GM20431 (cell line): ENCODE measurements at regions not wholly inside any gene's neighbourhood (a gene's known extent, or its start where the extent isn't known, plus 50 kb on each side); places are given as distances from the start of the nearest gene placed in this dataset.

ENCODE experiments used
- in situ Hi-C: fragments of 300-500 bp; cut with MseI, MboI; formaldehyde crosslinking; loops from one replicate; pipeline ENCODE4 v1.15.0; 2020; ENCODE audit warnings: low sequenced_read_pairs; ENCODE audit not compliant: unreplicated experiment

DNA sequence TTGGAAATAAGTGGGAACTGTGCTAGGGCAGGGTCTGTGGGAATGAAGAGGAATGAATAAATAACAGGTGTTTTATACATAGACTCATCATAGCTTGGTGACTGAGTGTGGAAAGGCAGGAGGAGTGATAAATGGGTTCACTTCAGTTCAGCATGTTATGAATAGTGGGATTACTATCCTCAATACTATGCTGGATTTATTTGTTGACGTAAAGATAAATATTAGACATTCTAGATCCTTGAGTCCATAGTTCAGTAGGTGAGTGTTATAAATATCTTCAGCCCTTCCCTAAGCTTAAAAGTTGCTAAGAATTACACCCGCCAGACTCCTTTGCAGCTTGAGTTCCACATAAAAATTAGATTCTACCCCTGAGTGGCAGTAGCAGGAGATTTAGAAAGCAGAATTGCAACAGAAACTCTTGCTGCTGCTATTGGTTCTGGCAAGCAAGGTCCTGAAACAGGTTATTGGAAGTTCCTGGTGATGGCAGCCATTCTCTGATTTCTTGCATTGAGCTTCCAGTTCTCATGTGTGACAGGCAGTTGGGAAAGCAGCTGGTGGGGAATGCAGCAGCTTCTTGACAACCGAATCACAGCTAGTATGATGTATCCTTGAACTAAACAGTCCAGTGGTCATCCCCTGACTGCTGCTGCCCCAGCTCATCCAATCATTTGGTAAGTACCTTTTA lies 1558.9 kb downstream of the FAM181B start:
- in situ Hi-C loops, result no loop called here

DNA sequence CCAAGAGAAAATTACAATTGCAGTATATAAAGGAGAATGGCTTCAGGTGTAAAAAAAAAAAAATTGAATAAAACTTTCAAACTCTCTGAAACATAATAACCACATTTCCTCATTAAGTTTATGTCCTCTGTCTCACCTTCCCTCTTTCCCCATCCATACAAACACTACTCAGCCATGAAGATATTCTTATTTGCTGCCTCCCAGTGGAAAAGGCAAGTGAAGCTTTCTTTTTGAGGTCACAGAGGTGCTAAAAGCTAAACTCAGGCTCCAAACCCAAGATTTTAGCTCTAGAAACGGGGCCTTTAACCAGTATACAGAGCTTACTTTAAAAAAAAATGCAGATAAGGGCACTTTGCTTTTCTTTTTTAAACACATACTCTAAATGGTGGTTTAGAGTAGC lies 1568.5 kb downstream of the FAM181B start:
- in situ Hi-C loops, result no loop called here

DNA sequence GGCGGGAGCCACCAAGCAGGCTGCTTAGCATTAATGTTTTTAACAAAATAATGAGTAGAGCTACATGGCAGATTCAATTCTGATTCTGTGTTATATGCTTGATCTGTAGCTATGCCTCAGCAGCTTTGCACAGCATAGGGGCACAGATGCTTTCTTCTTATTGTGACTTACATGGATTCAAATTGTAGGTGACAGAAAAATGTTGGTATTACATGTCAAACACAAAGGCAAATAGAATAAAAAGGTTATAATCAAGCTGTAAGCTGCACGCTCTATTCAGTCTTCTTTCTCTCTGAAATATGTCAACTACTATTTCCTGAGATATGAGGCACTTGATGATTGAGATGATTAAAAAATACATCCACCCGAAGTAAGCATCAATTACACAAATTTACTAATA lies 1573.8 kb downstream of the FAM181B start:
- in situ Hi-C loops, result no loop called here

DNA sequence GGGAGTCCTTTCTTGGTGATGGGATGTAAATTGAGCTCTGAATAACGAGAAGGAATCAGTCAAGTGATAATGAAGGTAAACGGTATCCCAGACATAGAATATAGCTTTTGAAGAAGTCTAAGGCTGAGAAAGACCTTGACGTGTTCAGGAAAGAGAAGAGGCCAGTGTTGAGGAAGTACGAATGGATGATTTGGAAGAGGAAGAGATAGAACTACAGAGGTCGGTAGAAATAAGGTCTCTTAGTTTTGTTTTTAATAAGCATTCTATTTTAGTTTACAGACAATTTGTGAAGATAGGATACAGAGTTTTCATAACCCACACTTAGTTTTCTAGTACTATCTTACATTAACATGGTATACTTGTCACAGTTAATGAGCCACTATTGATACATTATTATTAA lies 1598.1 kb downstream of the FAM181B start:
- in situ Hi-C loops, result no loop called here

DNA sequence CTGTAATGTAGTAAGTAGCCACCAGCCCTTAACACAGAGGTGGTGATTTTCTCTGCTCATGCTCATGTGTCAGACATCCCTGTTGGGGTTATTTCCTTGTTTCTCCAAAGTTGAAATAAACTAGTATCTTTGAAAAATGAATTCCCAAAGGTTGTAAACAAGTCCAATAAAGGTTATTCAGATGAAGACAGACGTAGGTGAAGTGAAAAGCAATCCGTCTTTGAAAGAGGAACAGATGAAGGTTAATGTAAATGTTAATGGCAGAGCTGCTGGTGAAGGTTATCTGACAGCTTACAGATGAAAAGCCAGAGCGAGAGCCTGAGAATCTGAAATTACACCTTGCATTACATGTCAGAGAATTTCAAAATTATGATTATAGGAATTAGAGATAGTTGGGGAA lies 1604.0 kb downstream of the FAM181B start:
- in situ Hi-C loops, result no loop called here

DNA sequence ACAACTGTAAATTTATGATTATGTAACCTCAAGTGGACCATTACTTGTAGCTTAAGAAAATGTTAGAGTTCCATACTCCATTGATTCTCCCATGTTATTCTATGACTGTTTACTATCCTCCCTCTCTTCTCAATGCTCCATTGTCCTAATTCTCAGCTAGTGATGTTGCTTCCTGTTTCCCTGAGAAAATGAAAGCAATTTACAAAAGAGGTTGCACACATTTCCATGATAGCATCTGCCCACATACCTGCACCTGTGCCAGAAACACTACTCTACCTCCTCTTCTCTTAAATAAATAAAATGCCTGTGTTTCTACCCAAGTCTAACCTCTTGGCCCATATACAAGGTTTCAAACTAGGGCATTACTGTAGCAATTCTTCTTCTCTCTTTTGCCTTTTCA lies 1620.9 kb downstream of the FAM181B start:
- in situ Hi-C loops, result no loop called here

DNA sequence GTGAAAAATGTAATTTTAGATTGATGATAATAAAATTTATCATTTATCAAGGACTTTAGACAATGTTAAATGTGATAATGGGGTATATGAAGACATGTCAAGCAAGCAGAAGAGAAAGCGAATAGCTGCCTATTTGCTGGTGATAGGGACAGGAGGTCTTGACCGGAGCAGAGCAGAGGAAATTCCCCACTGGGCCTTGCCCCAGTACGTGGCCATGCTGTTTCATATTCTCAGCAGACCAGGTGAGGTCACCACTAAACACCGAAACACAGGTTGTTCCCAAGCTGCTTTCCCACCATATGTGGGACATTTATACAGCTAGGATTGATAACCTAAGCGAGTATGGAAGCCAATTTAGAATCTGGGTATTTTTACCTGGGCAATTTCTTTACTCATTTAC lies 1629.6 kb downstream of the FAM181B start:
- in situ Hi-C loops, result no loop called here

DNA sequence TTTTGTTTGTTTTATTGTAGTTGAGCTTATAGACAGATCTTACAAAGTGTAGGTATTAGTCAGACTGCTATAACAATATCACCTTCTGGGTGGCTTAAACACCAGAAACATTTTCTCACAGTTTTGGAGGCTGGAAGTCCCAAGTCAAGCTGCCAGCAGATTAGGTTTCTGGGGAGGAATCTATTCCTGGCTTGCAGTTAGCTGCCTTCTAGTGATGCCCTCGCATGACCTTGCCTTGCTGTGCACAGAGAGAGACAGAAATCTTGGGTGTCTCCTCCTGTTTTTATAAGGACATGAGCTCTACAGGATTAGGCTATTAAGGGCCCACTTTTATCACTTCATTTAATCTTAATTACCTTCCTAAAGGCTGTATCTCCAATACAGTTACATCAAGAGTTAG lies 1635.2 kb downstream of the FAM181B start:
- in situ Hi-C loops, result no loop called here

DNA sequence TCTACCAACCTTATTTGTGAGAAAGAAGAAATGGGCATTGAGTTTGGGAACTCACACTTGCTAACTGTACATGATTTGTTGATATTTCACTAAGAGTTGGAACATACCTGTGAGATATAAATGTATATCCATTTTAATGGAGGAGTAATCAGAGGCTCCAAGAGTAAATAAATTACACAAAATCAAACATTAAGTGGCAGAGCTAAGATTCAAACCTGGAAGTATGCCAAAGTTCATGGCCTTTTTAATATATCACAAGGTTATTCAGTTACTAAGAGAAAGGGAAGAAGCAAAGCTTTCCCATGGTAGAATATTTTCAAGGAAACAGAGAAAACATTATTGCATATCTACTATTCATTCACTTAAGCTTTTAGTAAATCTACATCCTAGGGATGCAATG lies 1641.1 kb downstream of the FAM181B start:
- in situ Hi-C loops, result no loop called here

DNA sequence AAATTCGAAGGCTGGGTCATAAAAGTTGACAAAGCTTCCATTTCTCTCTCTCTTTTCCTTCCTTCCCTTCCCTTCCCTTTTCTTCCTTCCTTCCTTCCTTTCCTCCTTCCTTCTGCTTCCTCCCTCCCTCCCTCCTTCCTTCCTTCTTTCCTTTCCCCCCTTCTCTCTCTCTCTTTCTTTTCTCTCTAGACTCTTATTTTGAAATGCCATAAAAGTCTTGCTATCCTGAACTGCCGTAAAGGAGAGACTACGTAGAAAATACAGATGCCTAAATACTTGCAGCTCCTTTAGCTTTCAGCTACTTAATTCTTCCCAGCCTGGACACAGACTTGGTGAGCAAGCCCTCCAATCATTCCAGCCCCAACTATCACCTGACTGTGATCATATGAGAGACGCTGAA lies 1644.4 kb downstream of the FAM181B start:
- in situ Hi-C loops, result no loop called here

DNA sequence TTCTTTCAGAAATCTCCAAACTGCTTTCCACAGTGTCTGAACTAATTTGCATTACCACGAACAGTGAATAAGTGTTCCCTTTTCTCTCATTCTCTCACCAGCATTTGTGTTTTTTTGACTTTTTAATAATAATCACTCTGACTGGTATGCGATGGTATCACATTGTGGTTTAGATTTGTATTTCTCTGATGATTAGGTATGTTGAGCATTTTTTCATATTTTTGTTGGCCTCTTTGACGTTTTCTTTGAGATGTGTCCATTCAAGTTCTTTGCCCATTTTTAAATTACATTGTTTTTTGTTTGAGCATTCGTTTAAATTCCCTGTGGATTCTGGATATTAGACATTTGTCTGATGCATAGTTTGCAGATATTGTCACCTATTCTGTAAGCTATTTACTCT lies 1639.6 kb upstream of the TENM4 start:
- in situ Hi-C loops, result no loop called here

DNA sequence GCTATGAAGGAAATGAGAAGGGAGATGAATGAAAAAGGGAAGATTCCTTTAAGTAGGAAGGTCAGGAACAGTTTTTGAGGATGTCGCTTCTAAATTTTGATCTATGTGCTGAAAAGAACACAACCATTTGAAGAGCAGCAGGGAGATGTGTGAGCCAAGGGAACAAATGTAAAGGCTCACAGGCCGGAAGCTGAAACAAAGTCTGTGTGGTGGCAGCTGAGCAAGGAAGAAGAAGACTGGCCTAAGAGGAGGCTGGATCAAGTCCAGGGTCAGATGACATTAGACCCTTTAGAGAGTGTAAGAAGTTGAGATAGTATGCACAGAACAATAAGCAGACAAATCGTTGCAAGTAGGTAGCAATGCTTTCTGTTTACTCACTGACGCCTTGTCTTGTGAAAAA lies 1631.4 kb upstream of the TENM4 start:
- in situ Hi-C loops, result no loop called here

DNA sequence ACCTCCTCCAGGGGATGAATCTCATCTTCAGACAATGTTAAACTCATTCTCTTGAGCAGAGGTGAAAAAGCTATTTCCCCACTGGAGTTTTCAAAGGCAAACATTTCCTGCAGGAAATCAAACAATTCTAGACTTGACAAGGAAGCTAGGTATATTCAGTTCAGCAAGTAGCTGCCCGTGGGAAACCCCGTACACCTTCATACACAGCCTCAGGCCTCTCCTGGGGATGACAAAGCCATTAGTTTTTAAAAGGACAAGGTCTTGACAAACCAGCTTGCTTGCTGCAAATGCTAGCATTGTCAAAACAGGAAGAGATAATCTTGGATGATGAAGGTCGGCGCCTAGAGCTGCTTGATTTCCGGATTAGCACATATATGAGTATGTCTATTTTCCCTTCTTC lies 1630.8 kb upstream of the TENM4 start:
- in situ Hi-C loops, result no loop called here

DNA sequence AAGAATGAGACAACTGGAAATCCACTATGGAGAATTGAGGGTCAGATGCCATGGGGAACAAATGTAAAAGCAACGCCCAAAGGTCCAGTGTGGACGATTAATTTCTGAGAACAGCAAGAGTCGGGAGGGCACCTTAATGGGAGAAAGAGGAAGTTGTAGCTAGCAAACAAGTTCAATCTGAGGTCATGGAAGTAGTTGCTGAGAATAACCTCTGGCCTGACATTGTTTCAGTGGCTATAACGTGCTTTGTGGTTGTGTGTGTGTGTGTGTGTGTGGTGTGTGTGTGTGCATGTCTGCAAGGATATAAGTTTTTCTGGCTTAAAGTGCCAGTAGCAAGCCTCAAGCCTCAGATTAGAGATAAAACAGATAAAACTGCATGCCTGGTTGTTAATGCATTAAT lies 1630.1 kb upstream of the TENM4 start:
- in situ Hi-C loops, result no loop called here

DNA sequence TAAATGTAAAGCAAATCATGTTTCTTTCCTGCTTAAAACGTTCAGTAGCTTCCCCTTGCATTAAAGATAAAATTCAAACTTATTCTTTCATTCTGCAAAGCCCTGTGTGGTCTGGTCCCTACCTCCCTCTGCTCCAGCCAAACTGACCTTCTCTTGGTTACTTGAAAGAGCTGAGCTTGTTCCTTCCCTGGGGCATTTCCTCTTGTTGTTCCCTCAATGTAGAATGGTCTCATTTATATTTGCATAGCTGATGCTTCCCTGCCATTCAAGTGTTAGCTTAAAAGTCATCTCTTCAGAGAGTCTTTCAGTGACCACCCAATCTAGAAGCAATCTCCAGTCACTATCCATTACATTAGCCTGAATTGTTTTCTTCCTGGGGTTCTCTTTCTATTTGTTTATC lies 1618.5 kb upstream of the TENM4 start:
- in situ Hi-C loops, result no loop called here

DNA sequence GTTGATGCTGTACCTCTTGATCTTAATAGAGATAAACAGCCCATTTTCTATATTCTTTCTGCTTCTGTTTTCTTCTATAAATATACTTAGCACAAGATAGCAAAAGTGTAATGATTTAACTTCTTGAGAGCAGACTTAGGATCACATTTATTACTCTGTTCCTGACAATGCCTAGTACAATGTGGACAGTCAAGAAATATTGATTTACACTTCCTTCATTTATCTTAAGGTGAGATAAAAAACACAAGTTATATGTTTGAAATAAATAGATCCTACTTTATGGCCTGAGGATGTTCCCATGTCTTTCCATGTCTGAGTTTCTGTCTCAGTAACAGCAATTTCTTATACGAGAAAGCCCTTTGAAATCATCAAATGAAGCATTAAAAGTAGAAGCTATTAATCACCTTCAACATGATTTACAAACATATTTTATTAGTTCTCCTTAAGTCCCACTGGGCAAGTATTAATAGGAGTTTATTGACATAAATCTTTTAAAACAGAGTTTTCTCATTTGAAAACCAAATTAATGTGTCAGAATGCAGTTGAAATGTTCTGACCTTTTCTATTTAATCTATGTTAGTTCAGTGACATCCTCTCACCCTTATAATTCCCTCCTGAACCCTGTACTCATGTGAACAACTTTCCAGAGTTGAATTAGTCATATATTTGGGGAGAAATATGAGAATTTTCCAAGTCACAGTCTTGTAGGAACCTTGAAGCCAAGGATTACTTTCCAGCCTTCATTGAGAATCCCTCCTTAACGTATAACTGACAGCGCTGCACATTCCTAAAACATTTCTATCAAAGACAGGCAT lies 1611.7 kb upstream of the TENM4 start:
- in situ Hi-C loops, result no loop called here

DNA sequence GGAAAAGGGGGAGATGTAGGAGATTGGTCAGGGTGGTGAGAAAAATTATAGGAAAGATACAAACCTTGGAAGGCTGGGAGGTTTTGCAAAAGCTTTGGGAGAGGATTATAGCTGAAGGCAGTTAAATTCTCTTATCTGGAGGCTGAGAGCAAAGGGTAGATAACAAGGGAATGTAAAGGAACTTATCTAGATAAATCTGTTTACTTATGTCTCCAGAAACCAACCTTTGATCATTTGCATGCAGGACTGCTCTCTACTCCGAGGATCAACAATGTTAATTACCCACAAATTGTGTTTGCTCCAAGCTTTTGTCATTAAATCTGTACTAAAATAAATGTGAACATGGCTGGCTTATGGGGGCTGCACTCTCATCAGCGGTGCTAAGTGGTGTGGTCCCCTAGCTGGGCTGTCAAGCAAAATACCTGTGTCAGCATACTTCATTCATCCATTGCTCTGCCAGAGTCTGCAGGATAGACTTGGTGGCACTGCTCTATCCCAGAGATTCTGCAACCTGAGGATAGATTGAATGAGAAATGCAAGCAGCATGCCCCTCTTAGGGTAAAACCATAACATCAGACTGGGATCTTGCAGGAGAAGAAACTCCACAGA lies 1599.2 kb upstream of the TENM4 start:
- in situ Hi-C loops, result no loop called here

DNA sequence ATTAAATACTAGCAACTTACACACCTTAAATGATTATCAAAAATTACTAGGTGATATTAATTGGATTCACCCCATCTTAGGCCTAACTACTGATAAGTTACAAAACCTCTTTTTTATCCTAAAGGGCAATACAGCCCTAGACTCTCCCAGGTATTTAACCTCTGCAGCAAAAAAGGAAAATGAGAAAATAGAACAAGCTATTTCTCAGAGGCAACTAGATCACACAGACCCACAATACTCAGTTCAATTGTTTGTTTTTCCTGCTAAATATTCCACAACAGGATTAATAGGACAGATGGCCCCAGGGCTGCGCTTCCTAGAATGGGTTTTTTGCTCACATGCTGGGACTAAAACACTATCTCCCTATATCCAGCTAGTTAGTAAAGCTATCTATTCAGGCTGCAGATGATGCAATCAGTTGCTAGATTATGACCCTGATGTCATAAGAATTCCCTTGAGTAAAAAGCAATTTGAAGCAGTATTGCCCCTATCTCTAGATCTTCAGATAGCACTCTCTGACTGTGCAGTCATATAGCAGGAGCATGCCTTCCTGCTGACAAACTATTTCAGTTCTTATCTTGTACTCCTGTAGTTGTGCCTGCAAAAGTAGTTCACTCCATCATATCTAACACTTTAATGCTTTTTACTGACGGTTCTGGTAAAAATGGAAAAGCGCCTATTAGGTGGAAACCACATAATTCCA lies 1595.5 kb upstream of the TENM4 start:
- in situ Hi-C loops, result no loop called here

DNA sequence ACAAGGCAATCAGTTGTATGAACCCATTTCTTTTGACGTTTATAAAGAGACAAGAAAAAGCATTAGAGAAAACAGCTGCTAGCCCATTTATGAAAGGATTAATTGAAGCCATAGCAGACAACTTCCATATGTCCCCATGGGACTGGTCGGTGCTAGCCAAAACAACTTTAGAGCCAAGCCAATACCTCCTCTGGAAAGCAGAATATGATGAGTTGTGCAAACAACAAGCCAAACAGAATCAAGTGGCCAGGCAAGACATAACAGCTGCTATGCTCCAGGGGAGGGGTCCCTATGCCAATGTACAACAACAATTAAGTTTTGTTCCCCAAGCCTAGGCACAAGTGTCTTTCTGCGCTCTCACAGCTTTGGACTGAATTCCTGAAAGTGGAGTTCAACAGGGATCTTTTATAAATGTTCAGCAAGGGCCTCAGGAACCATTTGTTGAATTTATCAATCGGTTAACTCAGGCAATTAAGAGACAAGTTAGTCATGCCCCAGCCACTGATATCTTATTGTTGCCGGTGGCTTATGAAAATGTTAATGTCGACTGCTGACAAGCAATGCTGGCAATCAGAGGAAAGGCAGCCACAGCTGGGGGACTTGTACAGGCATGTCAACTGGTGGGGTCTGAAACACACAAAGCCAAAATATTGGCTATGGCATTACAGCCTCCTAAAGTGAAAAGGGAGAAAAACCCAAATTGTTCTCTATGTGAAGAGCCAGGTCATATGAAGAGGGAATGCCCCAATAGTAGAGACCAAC lies 1593.1 kb upstream of the TENM4 start:
- in situ Hi-C loops, result no loop called here

DNA sequence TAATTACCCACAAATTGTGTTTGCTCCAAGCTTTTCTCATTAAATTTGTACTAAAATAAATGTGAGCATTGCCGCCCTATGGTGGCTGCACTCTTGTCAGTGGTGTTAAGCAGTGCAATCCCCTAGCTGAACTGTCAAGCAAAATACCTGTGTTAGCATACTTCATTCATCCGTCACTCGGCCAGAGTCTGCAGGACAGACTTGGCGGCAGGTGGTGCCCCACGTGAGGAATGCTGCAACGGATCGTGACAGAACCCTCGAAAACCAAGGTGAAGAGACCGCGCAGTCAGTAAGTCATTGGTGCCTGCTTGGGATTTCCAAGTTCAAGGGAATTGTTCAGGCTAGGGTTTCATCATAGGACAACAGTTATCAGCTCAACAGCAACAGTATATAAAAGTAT lies 1592.1 kb upstream of the TENM4 start:
- in situ Hi-C loops, result no loop called here
